ENCODE measurements at regions not wholly inside any gene's neighbourhood (a gene's known extent, or its start where the extent isn't known, plus 50 kb on each side); places are given as distances from the start of the nearest gene placed in this dataset.
"Not testable (repeated sequence)": the region's sequence is repeated elsewhere in the genome, so short reads cannot be mapped to it uniquely, and the experiment has no call there.

GRCh38 chr7:106756884-106757283 lies 95.9 kb upstream of the CCDC71L start:
- H3K9me3 ChIP-seq (ENCODE audit: control insufficient read depth, low read length, poor library complexity, severe bottlenecking) = no peaks in the 10 kb centered on the region
- Mint-ChIP-seq H3K36me3 (ENCODE audit: low read depth) (peaks cover 2% of the 10 kb centered on the region), H3K27me3 (no peaks in the 10 kb centered on the region), H3K4me3 (no peak overlapping the region), H3K4me1 (peaks cover 4% of the 10 kb centered on the region), H3K27ac (no peak overlapping the region)
- DNase-seq = no peak
- no peak for ATAC-seq

DNA sequence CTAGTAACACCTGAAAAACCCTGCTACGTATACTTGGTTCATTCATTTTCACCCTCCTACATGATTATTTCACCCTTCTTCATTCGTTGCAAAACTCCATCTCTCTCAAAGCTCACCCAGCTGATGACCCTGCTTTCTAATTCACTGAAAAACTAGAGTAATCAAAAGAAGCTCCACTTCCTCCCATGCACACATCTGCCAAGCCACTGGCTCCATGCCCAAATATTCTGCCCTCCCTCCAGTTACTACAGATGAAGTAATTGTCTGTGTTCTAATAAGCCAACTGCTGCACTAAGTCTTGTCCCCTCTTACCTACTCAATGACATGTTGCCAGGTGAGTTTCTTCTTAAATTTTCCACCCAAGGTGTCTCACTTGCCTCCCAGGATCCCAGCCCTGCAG lies 96.9 kb upstream of the CCDC71L start:
- no peaks in the 10 kb centered on the region for H3K36me3 Mint-ChIP-seq (ENCODE audit: low read depth)
- no peak overlapping the region for H3K4me3 Mint-ChIP-seq
- no peak overlapping the region for H3K27ac Mint-ChIP-seq
- H3K27me3 Mint-ChIP-seq = no peaks in the 10 kb centered on the region
- ATAC-seq = no peak
- H3K4me1 Mint-ChIP-seq = peaks cover 4% of the 10 kb centered on the region
- H3K9me3 ChIP-seq (ENCODE audit: control insufficient read depth, low read length, poor library complexity, severe bottlenecking) = no peaks in the 10 kb centered on the region
- no peak for DNase-seq

DNA sequence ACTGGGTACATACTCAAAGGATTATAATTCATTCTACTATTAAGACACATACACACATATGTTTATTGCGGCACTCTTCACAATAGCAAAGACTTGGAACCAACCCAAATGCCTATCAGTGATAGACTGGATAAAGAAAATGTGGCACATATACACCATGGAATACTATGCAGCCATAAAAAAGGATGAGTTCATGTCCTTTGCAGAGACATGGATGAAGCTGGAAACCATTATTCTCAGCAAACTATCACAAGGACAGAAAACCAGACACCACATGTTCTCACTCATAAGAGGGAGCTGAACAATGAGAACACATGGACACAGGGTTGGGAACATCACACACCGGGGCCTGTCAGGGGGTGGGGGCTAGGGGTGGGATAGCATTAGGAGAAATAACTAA lies 101.9 kb upstream of the CCDC71L start:
- not testable (repeated sequence) for DNase-seq; H3K9me3 ChIP-seq (ENCODE audit: control insufficient read depth, low read length, poor library complexity, severe bottlenecking); ATAC-seq; H3K4me3 Mint-ChIP-seq; H3K27ac Mint-ChIP-seq; H3K36me3 Mint-ChIP-seq (ENCODE audit: low read depth); H3K27me3 Mint-ChIP-seq
- peaks cover 18% of the 10 kb centered on the region for H3K4me1 Mint-ChIP-seq

GRCh38 chr7:106763717-106764116 lies 101.4 kb upstream of the PIK3CG start:
- H3K27ac Mint-ChIP-seq = no peak overlapping the region

GRCh38 chr7:106765727-106766355 lies 99.2 kb upstream of the PIK3CG start:
- no peak overlapping the region for H3K27ac Mint-ChIP-seq
- no peaks in the 10 kb centered on the region for H3K9me3 ChIP-seq (ENCODE audit: control insufficient read depth, low read length, poor library complexity, severe bottlenecking)
- no peak overlapping the region for H3K4me3 Mint-ChIP-seq
- no peaks in the 10 kb centered on the region for H3K27me3 Mint-ChIP-seq
- H3K4me1 Mint-ChIP-seq = peaks cover 26% of the 10 kb centered on the region
- DNase-seq = no peak
- H3K36me3 Mint-ChIP-seq (ENCODE audit: low read depth) = peaks cover 2% of the 10 kb centered on the region
- ATAC-seq = no peak

More at GRCh38 chr7:106763717-106764116, 101.4 kb upstream of the PIK3CG start:
- no peaks in the 10 kb centered on the region for H3K9me3 ChIP-seq (ENCODE audit: control insufficient read depth, low read length, poor library complexity, severe bottlenecking)
- Mint-ChIP-seq H3K27me3 (no peaks in the 10 kb centered on the region), H3K4me1 (peaks cover 23% of the 10 kb centered on the region), H3K36me3 (ENCODE audit: low read depth) (no peaks in the 10 kb centered on the region), H3K4me3 (no peak overlapping the region)
- no peak for ATAC-seq
- DNase-seq = no peak

DNA sequence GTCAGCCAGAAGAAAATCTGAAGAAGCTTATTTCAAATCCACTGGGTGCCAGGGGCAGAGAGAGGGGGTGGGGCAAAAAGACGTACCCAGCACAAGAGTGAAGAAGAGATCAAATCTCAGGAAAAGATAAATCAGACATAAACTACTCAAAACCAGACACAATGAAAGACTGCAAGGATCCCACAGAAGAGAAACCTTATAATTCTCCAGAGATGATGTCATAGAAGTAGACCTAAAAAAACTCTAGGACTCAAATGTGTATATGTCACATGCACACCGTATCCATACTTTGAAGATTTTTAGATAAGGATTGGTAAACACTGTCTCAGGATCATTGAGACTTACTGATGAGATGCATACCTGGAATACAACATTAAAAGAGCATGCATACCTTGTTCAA lies 98.5 kb upstream of the PIK3CG start:
- DNase-seq = no peak
- no peaks in the 10 kb centered on the region for H3K9me3 ChIP-seq (ENCODE audit: control insufficient read depth, low read length, poor library complexity, severe bottlenecking)
- ATAC-seq = no peak
- Mint-ChIP-seq H3K4me3 (peak overlapping the region; percentile 15), H3K27me3 (no peaks in the 10 kb centered on the region), H3K4me1 (peaks cover 26% of the 10 kb centered on the region), H3K27ac (peak overlapping the region; percentile 87), H3K36me3 (ENCODE audit: low read depth) (peaks cover 2% of the 10 kb centered on the region)

GRCh38 chr7:106767078-106767477 lies 98.0 kb upstream of the PIK3CG start:
- peaks cover 2% of the 10 kb centered on the region for H3K36me3 Mint-ChIP-seq (ENCODE audit: low read depth)
- H3K4me1 Mint-ChIP-seq = peaks cover 26% of the 10 kb centered on the region
- no peaks in the 10 kb centered on the region for H3K9me3 ChIP-seq (ENCODE audit: control insufficient read depth, low read length, poor library complexity, severe bottlenecking)
- DNase-seq (no peak), ATAC-seq (peak; percentile 35)
- peak overlapping the region; percentile 87 for H3K27ac Mint-ChIP-seq
- no peaks in the 10 kb centered on the region for H3K27me3 Mint-ChIP-seq
- H3K4me3 Mint-ChIP-seq = peak overlapping the region; percentile 82

GRCh38 chr7:106767498-106768323 lies 97.4 kb upstream of the PIK3CG start:
- Mint-ChIP-seq H3K27ac (peak overlapping the region; percentile 87), H3K36me3 (ENCODE audit: low read depth) (peaks cover 2% of the 10 kb centered on the region), H3K4me3 (peak overlapping the region; percentile 82), H3K4me1 (peaks cover 26% of the 10 kb centered on the region), H3K27me3 (no peaks in the 10 kb centered on the region)
- DNase-seq = no peak
- H3K9me3 ChIP-seq (ENCODE audit: control insufficient read depth, low read length, poor library complexity, severe bottlenecking) = no peaks in the 10 kb centered on the region
- ATAC-seq = peak; percentile 73

GRCh38 chr7:106768324-106768751 lies 96.7 kb upstream of the PIK3CG start:
- peak overlapping the region; percentile 87 for H3K27ac Mint-ChIP-seq
- H3K36me3 Mint-ChIP-seq (ENCODE audit: low read depth) = peaks cover 2% of the 10 kb centered on the region
- ATAC-seq (peak; percentile 75), DNase-seq (no peak)
- no peaks in the 10 kb centered on the region for H3K27me3 Mint-ChIP-seq
- H3K9me3 ChIP-seq (ENCODE audit: control insufficient read depth, low read length, poor library complexity, severe bottlenecking) = no peaks in the 10 kb centered on the region
- peak overlapping the region; percentile 83 for H3K4me3 Mint-ChIP-seq
- H3K4me1 Mint-ChIP-seq = peaks cover 26% of the 10 kb centered on the region

DNA sequence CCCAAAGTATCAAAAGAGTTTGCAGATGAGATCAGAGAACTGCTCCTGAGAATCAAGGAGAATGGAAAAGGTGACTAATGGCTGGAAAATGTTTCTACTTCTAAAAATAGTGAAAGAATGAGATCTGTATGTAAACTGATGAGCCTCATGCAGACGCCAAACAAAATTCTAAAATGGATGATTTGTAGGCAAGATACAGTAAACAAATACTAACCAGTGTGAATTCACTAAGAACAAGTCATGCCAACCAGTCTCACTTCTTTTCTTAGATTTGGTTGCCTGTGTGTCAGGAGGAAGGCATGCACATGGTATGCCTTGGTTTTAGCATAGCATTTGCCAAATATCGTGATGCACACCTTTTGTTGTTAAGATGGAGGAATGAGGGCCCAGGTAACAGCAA lies 94.9 kb upstream of the PIK3CG start:
- DNase-seq (no peak), ATAC-seq (no peak)
- no peaks in the 10 kb centered on the region for H3K9me3 ChIP-seq (ENCODE audit: control insufficient read depth, low read length, poor library complexity, severe bottlenecking)
- H3K4me3 Mint-ChIP-seq = no peak overlapping the region
- H3K36me3 Mint-ChIP-seq (ENCODE audit: low read depth) = peaks cover 2% of the 10 kb centered on the region
- peak overlapping the region; percentile 87 for H3K27ac Mint-ChIP-seq
- peaks cover 26% of the 10 kb centered on the region for H3K4me1 Mint-ChIP-seq
- H3K27me3 Mint-ChIP-seq = peaks cover 5% of the 10 kb centered on the region

GRCh38 chr7:106772655-106773108 lies 92.4 kb upstream of the PIK3CG start:
- Mint-ChIP-seq H3K27me3 (peaks cover 8% of the 10 kb centered on the region), H3K4me1 (peaks cover 12% of the 10 kb centered on the region), H3K4me3 (no peak overlapping the region), H3K36me3 (ENCODE audit: low read depth) (peaks cover 2% of the 10 kb centered on the region), H3K27ac (no peak overlapping the region)
- no peaks in the 10 kb centered on the region for H3K9me3 ChIP-seq (ENCODE audit: control insufficient read depth, low read length, poor library complexity, severe bottlenecking)
- ATAC-seq (no peak), DNase-seq (no peak)

DNA sequence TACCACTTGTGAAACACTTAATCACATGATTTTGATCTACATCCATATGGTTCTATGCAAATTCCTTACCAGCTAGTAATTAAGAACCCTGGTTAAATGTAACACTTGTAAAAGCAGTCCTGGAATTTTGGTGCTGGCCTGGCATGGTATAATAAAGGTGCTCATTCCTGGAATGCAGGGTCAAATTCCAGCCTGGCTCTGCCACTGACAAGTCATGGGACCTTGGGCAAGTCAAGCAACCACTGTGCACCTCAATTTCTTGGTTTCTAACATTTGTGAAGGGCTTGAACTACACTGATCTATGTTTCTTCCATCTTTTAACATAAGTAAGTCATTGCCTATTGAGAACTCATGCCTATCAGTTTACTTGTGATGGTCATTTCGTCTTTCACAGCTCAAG lies 91.9 kb upstream of the PIK3CG start:
- DNase-seq (no peak), ATAC-seq (no peak)
- peaks cover 4% of the 10 kb centered on the region for H3K36me3 Mint-ChIP-seq (ENCODE audit: low read depth)
- peaks cover 10% of the 10 kb centered on the region for H3K27me3 Mint-ChIP-seq
- H3K4me1 Mint-ChIP-seq = peaks cover 6% of the 10 kb centered on the region
- no peaks in the 10 kb centered on the region for H3K9me3 ChIP-seq (ENCODE audit: control insufficient read depth, low read length, poor library complexity, severe bottlenecking)
- H3K4me3 Mint-ChIP-seq = no peak overlapping the region
- H3K27ac Mint-ChIP-seq = no peak overlapping the region

DNA sequence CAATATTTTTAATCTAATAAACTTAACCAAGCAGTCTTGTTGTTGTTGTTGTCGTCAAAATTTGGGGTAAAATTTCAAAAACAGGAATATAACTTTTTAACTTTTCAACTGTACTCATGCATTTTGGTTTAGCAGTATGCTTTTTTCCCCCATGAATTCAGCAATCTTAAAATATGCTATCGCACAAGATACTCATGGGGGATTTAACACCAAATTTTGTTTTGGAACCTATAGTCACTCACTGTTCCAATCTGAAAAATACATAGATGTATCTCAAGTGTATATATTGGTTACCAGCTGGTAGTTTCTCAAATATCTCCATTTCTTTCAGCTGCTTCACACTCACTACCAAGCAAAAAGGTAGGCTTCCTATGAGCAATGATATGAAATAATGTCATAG lies 91.4 kb upstream of the PIK3CG start:
- Mint-ChIP-seq H3K36me3 (ENCODE audit: low read depth) (peaks cover 4% of the 10 kb centered on the region), H3K27me3 (peaks cover 10% of the 10 kb centered on the region), H3K27ac (no peak overlapping the region), H3K4me1 (peaks cover 3% of the 10 kb centered on the region), H3K4me3 (no peak overlapping the region)
- ATAC-seq (no peak), DNase-seq (no peak)
- no peaks in the 10 kb centered on the region for H3K9me3 ChIP-seq (ENCODE audit: control insufficient read depth, low read length, poor library complexity, severe bottlenecking)
